ENCODE measurements at regions not wholly inside any gene's neighbourhood (a gene's known extent, or its start where the extent isn't known, plus 50 kb on each side); places are given as distances from the start of the nearest gene placed in this dataset.

GRCh38 chr20:53692465-53693067, 98.9 kb upstream of the ZNF217 start:
- Histone ChIP-seq H3K4me3 (ENCODE audit: low read length) (no peak overlapping the region), H3K27me3 (ENCODE audit: control insufficient read depth, insufficient read depth, low read length) (no peaks in the 10 kb centered on the region), H3K4me1 (ENCODE audit: control insufficient read depth, insufficient read depth, low read length) (no peaks in the 10 kb centered on the region), H3K9me3 (ENCODE audit: control insufficient read depth, low read depth, low read length) (no peaks in the 10 kb centered on the region), H3K36me3 (ENCODE audit: control insufficient read depth, insufficient read depth, low read length) (no peaks in the 10 kb centered on the region), H3K27ac (ENCODE audit: low read length) (no peak overlapping the region)
- no CpG with 5 or more reads among the region's 10 CpGs for WGBS (ENCODE audit: insufficient coverage, low lambda C conversion rate)
- DNase-seq: no peak

- Histone ChIP-seq H3K4me1 (ENCODE audit: control insufficient read depth, insufficient read depth, low read length) (no peaks in the 10 kb centered on the region), H3K27me3 (ENCODE audit: control insufficient read depth, insufficient read depth, low read length) (no peaks in the 10 kb centered on the region)
- WGBS (ENCODE audit: insufficient coverage, low lambda C conversion rate): no CpG with 5 or more reads among the region's 1 CpG
Measured at GRCh38 chr20:53691811-53692192, 98.2 kb upstream of the ZNF217 start.

GRCh38 chr20:53691060-53691810, 97.6 kb upstream of the ZNF217 start:
- H3K9me3 ChIP-seq (ENCODE audit: control insufficient read depth, low read depth, low read length): no peaks in the 10 kb centered on the region
- WGBS (ENCODE audit: insufficient coverage, low lambda C conversion rate): 90% methylated on average over 4 of the region's 10 CpGs
- H3K36me3 ChIP-seq (ENCODE audit: control insufficient read depth, insufficient read depth, low read length): no peaks in the 10 kb centered on the region
- H3K27ac ChIP-seq (ENCODE audit: low read length): no peak overlapping the region
- no peaks in the 10 kb centered on the region for H3K4me1 ChIP-seq (ENCODE audit: control insufficient read depth, insufficient read depth, low read length)
- H3K27me3 ChIP-seq (ENCODE audit: control insufficient read depth, insufficient read depth, low read length): no peaks in the 10 kb centered on the region
- no peak for DNase-seq
- no peak overlapping the region for H3K4me3 ChIP-seq (ENCODE audit: low read length)

More at GRCh38 chr20:53691811-53692192, 98.2 kb upstream of the ZNF217 start:
- no peak for DNase-seq
- Histone ChIP-seq H3K36me3 (ENCODE audit: control insufficient read depth, insufficient read depth, low read length) (no peaks in the 10 kb centered on the region), H3K4me3 (ENCODE audit: low read length) (no peak overlapping the region), H3K27ac (ENCODE audit: low read length) (no peak overlapping the region), H3K9me3 (ENCODE audit: control insufficient read depth, low read depth, low read length) (no peaks in the 10 kb centered on the region)

GRCh38 chr20:53688085-53688484, 94.4 kb upstream of the ZNF217 start:
- WGBS (ENCODE audit: insufficient coverage, low lambda C conversion rate): no CpG with 5 or more reads among the region's 1 CpG
- H3K4me3 ChIP-seq (ENCODE audit: low read length): no peak overlapping the region
- no peak overlapping the region for H3K27ac ChIP-seq (ENCODE audit: low read length)
- no peaks in the 10 kb centered on the region for H3K27me3 ChIP-seq (ENCODE audit: control insufficient read depth, insufficient read depth, low read length)
- H3K4me1 ChIP-seq (ENCODE audit: control insufficient read depth, insufficient read depth, low read length): no peaks in the 10 kb centered on the region
- DNase-seq: no peak
- no peaks in the 10 kb centered on the region for H3K9me3 ChIP-seq (ENCODE audit: control insufficient read depth, low read depth, low read length)
- no peaks in the 10 kb centered on the region for H3K36me3 ChIP-seq (ENCODE audit: control insufficient read depth, insufficient read depth, low read length)

- no peak overlapping the region for H3K4me3 ChIP-seq (ENCODE audit: low read length)
- DNase-seq: no peak
- H3K36me3 ChIP-seq (ENCODE audit: control insufficient read depth, insufficient read depth, low read length): no peaks in the 10 kb centered on the region
- no peaks in the 10 kb centered on the region for H3K4me1 ChIP-seq (ENCODE audit: control insufficient read depth, insufficient read depth, low read length)
- no peak overlapping the region for H3K27ac ChIP-seq (ENCODE audit: low read length)
- WGBS (ENCODE audit: insufficient coverage, low lambda C conversion rate): no CpG with 5 or more reads among the region's 8 CpGs
- H3K9me3 ChIP-seq (ENCODE audit: control insufficient read depth, low read depth, low read length): no peaks in the 10 kb centered on the region
- H3K27me3 ChIP-seq (ENCODE audit: control insufficient read depth, insufficient read depth, low read length): no peaks in the 10 kb centered on the region
Measured at GRCh38 chr20:53685070-53685595, 91.5 kb upstream of the ZNF217 start.

GRCh38 chr20:53683506-53683905, 89.9 kb upstream of the ZNF217 start:
- no peak for DNase-seq
- WGBS (ENCODE audit: insufficient coverage, low lambda C conversion rate): no CpG with 5 or more reads among the region's 3 CpGs
- H3K4me3 ChIP-seq (ENCODE audit: low read length): no peak overlapping the region
- H3K36me3 ChIP-seq (ENCODE audit: control insufficient read depth, insufficient read depth, low read length): no peaks in the 10 kb centered on the region
- no peaks in the 10 kb centered on the region for H3K9me3 ChIP-seq (ENCODE audit: control insufficient read depth, low read depth, low read length)
- H3K27me3 ChIP-seq (ENCODE audit: control insufficient read depth, insufficient read depth, low read length): no peaks in the 10 kb centered on the region
- peaks cover 3% of the 10 kb centered on the region for H3K4me1 ChIP-seq (ENCODE audit: control insufficient read depth, insufficient read depth, low read length)
- H3K27ac ChIP-seq (ENCODE audit: low read length): no peak overlapping the region

DNA sequence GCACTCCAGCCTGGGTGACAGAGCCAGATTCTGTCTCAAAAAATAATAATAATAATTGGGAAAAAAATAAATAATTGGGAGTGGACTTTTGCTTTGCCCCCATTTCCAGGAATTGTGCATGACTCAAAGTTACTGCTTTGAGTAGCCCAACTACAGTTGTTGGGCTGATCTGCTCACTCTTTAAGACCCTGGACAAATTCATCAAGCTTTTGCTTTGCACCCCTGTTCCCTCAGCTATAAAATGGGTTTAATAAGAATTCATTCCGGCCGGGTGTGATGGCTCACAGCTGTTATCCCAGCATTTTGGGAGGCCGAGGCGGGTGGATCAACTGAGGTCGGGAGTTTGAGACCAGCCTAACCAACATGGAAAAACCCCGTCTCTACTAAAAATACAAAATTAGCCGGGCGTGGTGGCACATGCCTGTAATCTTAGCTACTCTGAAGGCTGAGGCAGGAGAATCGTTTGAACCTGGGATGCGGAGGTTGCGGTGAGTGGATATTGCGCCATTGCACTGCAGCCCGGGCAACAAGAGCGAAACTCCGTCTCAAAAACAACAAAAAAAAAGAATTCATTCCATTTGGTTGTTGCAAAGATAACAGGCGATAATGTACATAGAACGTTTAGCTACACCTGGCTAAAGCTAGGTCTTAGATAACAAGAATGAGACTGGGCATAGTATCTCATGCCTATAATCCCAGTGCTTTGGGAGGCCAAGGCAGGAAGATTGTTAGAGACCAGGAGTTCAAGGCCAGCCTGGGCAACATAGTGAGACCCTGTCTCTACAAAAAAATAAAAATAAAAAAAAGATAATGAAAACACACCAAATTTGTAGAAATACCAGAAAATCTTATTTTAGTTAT, 87.9 kb upstream of the ZNF217 start:
- no peak for DNase-seq
- Histone ChIP-seq H3K27ac (ENCODE audit: low read length) (no peak overlapping the region), H3K36me3 (ENCODE audit: control insufficient read depth, insufficient read depth, low read length) (no peaks in the 10 kb centered on the region), H3K9me3 (ENCODE audit: control insufficient read depth, low read depth, low read length) (no peaks in the 10 kb centered on the region), H3K27me3 (ENCODE audit: control insufficient read depth, insufficient read depth, low read length) (no peaks in the 10 kb centered on the region), H3K4me3 (ENCODE audit: low read length) (no peak overlapping the region), H3K4me1 (ENCODE audit: control insufficient read depth, insufficient read depth, low read length) (peaks cover 9% of the 10 kb centered on the region)
- 40% methylated on average over 1 of the region's 17 CpGs for WGBS (ENCODE audit: insufficient coverage, low lambda C conversion rate)

DNA sequence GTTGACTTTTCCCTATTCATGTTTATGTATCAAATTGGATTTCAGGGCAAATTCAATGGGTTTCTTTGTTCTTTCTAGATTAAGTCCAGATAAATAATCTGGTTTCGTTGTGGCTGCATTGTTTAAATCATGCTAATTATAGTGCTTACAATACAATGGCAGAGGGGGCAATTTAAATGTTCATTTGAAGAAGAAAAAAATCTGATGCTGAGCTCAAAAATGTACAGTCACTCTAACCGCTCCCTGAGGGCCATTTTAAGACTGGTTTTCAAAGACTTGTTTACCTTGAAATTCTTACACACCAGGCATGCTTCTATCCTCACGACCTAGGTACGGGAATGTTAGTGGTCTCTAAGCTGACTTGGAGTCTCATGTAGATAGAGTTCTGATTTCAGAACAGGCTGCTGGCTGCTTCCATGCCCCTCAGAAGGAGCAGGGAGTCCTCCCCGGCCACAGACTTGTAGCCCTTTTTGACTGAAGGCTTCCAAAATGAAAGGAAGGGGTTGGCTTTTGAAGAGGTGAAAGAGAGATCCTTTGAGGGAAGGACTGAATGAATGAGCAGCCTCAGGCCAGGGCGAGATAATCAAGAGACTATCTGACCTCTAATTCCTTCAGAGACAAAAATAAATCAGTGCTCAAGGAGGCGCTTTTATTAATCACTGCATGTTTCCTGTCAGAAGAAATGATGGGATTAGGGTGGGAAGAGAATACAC, 86.1 kb upstream of the ZNF217 start:
- no CpG with 5 or more reads among the region's 7 CpGs for WGBS (ENCODE audit: insufficient coverage, low lambda C conversion rate)
- Histone ChIP-seq H3K9me3 (ENCODE audit: control insufficient read depth, low read depth, low read length) (no peaks in the 10 kb centered on the region), H3K27me3 (ENCODE audit: control insufficient read depth, insufficient read depth, low read length) (no peaks in the 10 kb centered on the region), H3K27ac (ENCODE audit: low read length) (no peak overlapping the region), H3K4me1 (ENCODE audit: control insufficient read depth, insufficient read depth, low read length) (peaks cover 9% of the 10 kb centered on the region), H3K4me3 (ENCODE audit: low read length) (no peak overlapping the region), H3K36me3 (ENCODE audit: control insufficient read depth, insufficient read depth, low read length) (no peaks in the 10 kb centered on the region)
- no peak for DNase-seq

- Histone ChIP-seq H3K4me3 (ENCODE audit: low read length) (no peak overlapping the region), H3K36me3 (ENCODE audit: control insufficient read depth, insufficient read depth, low read length) (no peaks in the 10 kb centered on the region), H3K4me1 (ENCODE audit: control insufficient read depth, insufficient read depth, low read length) (peaks cover 9% of the 10 kb centered on the region), H3K27me3 (ENCODE audit: control insufficient read depth, insufficient read depth, low read length) (no peaks in the 10 kb centered on the region), H3K9me3 (ENCODE audit: control insufficient read depth, low read depth, low read length) (no peaks in the 10 kb centered on the region), H3K27ac (ENCODE audit: low read length) (no peak overlapping the region)
- WGBS (ENCODE audit: insufficient coverage, low lambda C conversion rate): 100% methylated on average over 1 of the region's 3 CpGs
- no peak for DNase-seq
Measured at GRCh38 chr20:53678990-53679596, 85.5 kb upstream of the ZNF217 start.
